H9 (cell line): ENCODE measurements at regions not wholly inside any gene's neighbourhood (a gene's known extent, or its start where the extent isn't known, plus 50 kb on each side); places are given as distances from the start of the nearest gene placed in this dataset.

Experiments
- DNase-seq: peaks from one replicate; pipeline ENCODE4 v3.0.0-alpha.2; 2017
- H2AFZ ChIP-seq: one replicate; pipeline ENCODE4 v1.6.1; 2013; ENCODE audit warnings: mild to moderate bottlenecking, low read length, control low read depth, moderate library complexity
- H2AK5ac ChIP-seq: 2 replicates; pipeline ENCODE4 v1.6.1; 2013; ENCODE audit warnings: low read length, control low read depth, mixed read lengths; ENCODE audit not compliant: insufficient read length
- H2BK120ac ChIP-seq: one replicate; pipeline ENCODE4 v1.6.1; 2013; ENCODE audit warnings: low read depth, mild to moderate bottlenecking, low read length, control low read depth, inconsistent platforms; ENCODE audit not compliant: poor library complexity, severe bottlenecking
- H2BK12ac ChIP-seq: 2 replicates; pipeline ENCODE4 v1.6.1; 2013; ENCODE audit warnings: low read length, control low read depth, mixed read lengths, low read depth; ENCODE audit not compliant: insufficient read length
- H2BK15ac ChIP-seq: 2 replicates; pipeline ENCODE4 v1.6.1; 2013; ENCODE audit warnings: low read depth, low read length, control low read depth
- H2BK20ac ChIP-seq: one replicate; pipeline ENCODE4 v1.6.1; 2013; ENCODE audit warnings: low read depth, mild to moderate bottlenecking, low read length, control low read depth, inconsistent platforms; ENCODE audit not compliant: poor library complexity, severe bottlenecking
- H2BK5ac ChIP-seq: 2 replicates; pipeline ENCODE4 v1.6.1; 2013; ENCODE audit warnings: low read length, control low read depth, mixed read lengths; ENCODE audit not compliant: insufficient read length
- H3K14ac ChIP-seq: 2 replicates; pipeline ENCODE4 v1.6.1; 2013; ENCODE audit warnings: low read length, control low read depth; ENCODE audit not compliant: insufficient read depth
- H3K18ac ChIP-seq: 2 replicates; pipeline ENCODE4 v1.6.1; 2013; ENCODE audit warnings: low read depth, mild to moderate bottlenecking, mixed read lengths, low read length, control low read depth; ENCODE audit not compliant: insufficient read length
- H3K23ac ChIP-seq: 2 replicates; pipeline ENCODE4 v1.6.1; 2013; ENCODE audit warnings: low read length, control low read depth, mixed read lengths, low read depth; ENCODE audit not compliant: insufficient read length
- H3K23me2 ChIP-seq: 2 replicates; pipeline ENCODE4 v1.6.1; 2013; ENCODE audit warnings: low read depth, mild to moderate bottlenecking, mixed read lengths, low read length, control low read depth; ENCODE audit not compliant: insufficient read length, poor library complexity, severe bottlenecking
- H3K27ac ChIP-seq: 2 replicates; pipeline ENCODE4 v1.5.1; 2013; ENCODE audit warnings: low read length, control low read depth, mixed read lengths, low read depth; ENCODE audit not compliant: insufficient read length
- H3K27me3 ChIP-seq: 2 replicates; pipeline ENCODE4 v1.6.1; 2013; ENCODE audit warnings: low read length, control low read depth, inconsistent platforms; ENCODE audit not compliant: insufficient read depth
- H3K4ac ChIP-seq: 2 replicates; pipeline ENCODE4 v1.6.1; 2013; ENCODE audit warnings: low read depth, mild to moderate bottlenecking, control low read depth, inconsistent platforms, low read length, moderate library complexity
- H3K4me1 ChIP-seq: 2 replicates; pipeline ENCODE4 v1.6.1; 2013; ENCODE audit warnings: low read length, control low read depth, inconsistent platforms; ENCODE audit not compliant: insufficient read depth
- H3K4me2 ChIP-seq: 2 replicates; pipeline ENCODE4 v1.6.1; 2013; ENCODE audit warnings: low read length, control low read depth, mixed read lengths; ENCODE audit not compliant: insufficient read length, insufficient read depth
- H3K56ac ChIP-seq: 2 replicates; pipeline ENCODE4 v1.6.1; 2013; ENCODE audit warnings: low read depth, mild to moderate bottlenecking, mixed read lengths, low read length, control low read depth; ENCODE audit not compliant: insufficient read length
- H3K79me1 ChIP-seq: 2 replicates; pipeline ENCODE4 v1.6.1; 2013; ENCODE audit warnings: low read depth, mild to moderate bottlenecking, moderate library complexity, low read length, control low read depth, inconsistent platforms; ENCODE audit not compliant: insufficient read depth, poor library complexity, severe bottlenecking
- H3K79me2 ChIP-seq: 2 replicates; pipeline ENCODE4 v1.6.1; 2013; ENCODE audit warnings: low read length, control low read depth, inconsistent platforms; ENCODE audit not compliant: insufficient read depth
- H3K9ac ChIP-seq: 2 replicates; pipeline ENCODE4 v1.6.1; 2013; ENCODE audit warnings: low read length, control low read depth, mixed read lengths; ENCODE audit not compliant: insufficient read length; ENCODE audit errors: extremely low read depth
- H3K9me3 ChIP-seq: one replicate; pipeline ENCODE4 v1.6.1; 2013; ENCODE audit warnings: low read depth, low read length, inconsistent platforms; ENCODE audit not compliant: control insufficient read depth
- H3T11ph ChIP-seq: one replicate; pipeline ENCODE4 v1.6.1; 2013; ENCODE audit warnings: mild to moderate bottlenecking, low read length, control low read depth, inconsistent platforms
- H4K20me1 ChIP-seq: one replicate; pipeline ENCODE4 v1.6.1; 2013; ENCODE audit not compliant: control insufficient read depth, insufficient read length, insufficient read depth
- H4K5ac ChIP-seq: 2 replicates; pipeline ENCODE4 v1.6.1; 2013; ENCODE audit warnings: low read depth, mild to moderate bottlenecking, mixed read lengths, low read length, control low read depth; ENCODE audit not compliant: insufficient read length
- H4K8ac ChIP-seq: replicated peaks from 2 replicates; pipeline ENCODE4 v1.6.1; 2013; ENCODE audit warnings: low read length, control low read depth, mixed read lengths, low read depth; ENCODE audit not compliant: insufficient read length
- H4K91ac ChIP-seq: 2 replicates; pipeline ENCODE4 v1.6.1; 2013; ENCODE audit warnings: low read depth, mild to moderate bottlenecking, moderate library complexity, mixed read lengths, low read length, control low read depth; ENCODE audit not compliant: insufficient read length
- H3K27ac Mint-ChIP-seq, 3 experiments: 2 replicates in 2 of 3; 3 replicates in 1 of 3; pipeline ENCODE4 v1.8.0; 2020 to 2021; ENCODE audit warnings: mixed read lengths in 3 of 3, mild to moderate bottlenecking in 1 of 3, moderate library complexity in 1 of 3
- H3K27me3 Mint-ChIP-seq: 2 replicates; pipeline ENCODE4 v1.8.0; 2021; ENCODE audit warnings: low read depth, mild to moderate bottlenecking, moderate library complexity, mixed read lengths
- H3K36me3 Mint-ChIP-seq, 3 experiments: 2 replicates in 2 of 3; 3 replicates in 1 of 3; pipeline ENCODE4 v1.8.0; 2020 to 2021; ENCODE audit warnings: low read depth in 3 of 3, mixed read lengths in 3 of 3; ENCODE audit not compliant: insufficient read depth in 1 of 3
- H3K4me1 Mint-ChIP-seq, 2 experiments: 2 replicates each; pipeline ENCODE4 v1.8.0; 2020; ENCODE audit warnings: mixed read lengths in 2 of 2
- H3K4me3 Mint-ChIP-seq, 2 experiments: 2 replicates in 1 of 2; 3 replicates in 1 of 2; pipeline ENCODE4 v1.8.0; 2020 to 2021; ENCODE audit warnings: mild to moderate bottlenecking in 2 of 2, mixed read lengths in 2 of 2, moderate library complexity in 1 of 2
- H3K9me3 Mint-ChIP-seq, 2 experiments: 2 replicates in 1 of 2; 3 replicates in 1 of 2; pipeline ENCODE4 v1.8.0; 2020; ENCODE audit warnings: mild to moderate bottlenecking in 2 of 2, mixed read lengths in 2 of 2, moderate library complexity in 1 of 2
- WGBS: extraction: QIAGEN DNeasy Blood & Tissue Kit; methylation state at CpG from one replicate; pipeline ENCODE4 v1.1.7; 2013; ENCODE audit warnings: missing lambda C conversion rate, low lambda C conversion rate, mixed read lengths; ENCODE audit not compliant: insufficient read length; ENCODE audit errors: extremely low coverage; 5-methylcytosine and 5-hydroxymethylcytosine counted together
- TF ChIP-seq, protein P1 (sequence below): fragments of 200-600 bp; sonication (generic); conservative IDR thresholded peaks from 3 replicates; pipeline ENCODE4 v1.8.0; 2021; ENCODE audit warnings: antibody characterized with exemption, mild to moderate bottlenecking

GRCh38 chr4:91904556-91904955 lies 399.2 kb upstream of the GRID2 start:
- H2BK120ac ChIP-seq, result no peak overlapping the region
- Mint-ChIP-seq H3K4me1 (peaks cover 17 to 19% of the 10 kb centered on the region in 2 experiments), H3K9me3 (no peaks in the 10 kb centered on the region), H3K4me3 (no peak overlapping the region), H3K27me3 (no peaks in the 10 kb centered on the region; the same call in 1 of the 2 replicates), H3K36me3 (no peaks in the 10 kb centered on the region), H3K27ac (peak overlapping the region; percentile 7 to 65 (median 19); a peak in 1 of 7 replicates)
- H3K9me3 ChIP-seq, result no peaks in the 10 kb centered on the region
- H2BK12ac ChIP-seq, result no peak overlapping the region
- DNase-seq, result no peak
- no peak overlapping the region for H4K91ac ChIP-seq
- no peaks in the 10 kb centered on the region for H3K79me1 ChIP-seq
- no peaks in the 10 kb centered on the region for H3K23me2 ChIP-seq
- no peak overlapping the region for H3K4me2 ChIP-seq
- no peak overlapping the region for H3K18ac ChIP-seq
- H2AK5ac ChIP-seq, result no peak overlapping the region
- H2BK15ac ChIP-seq, result no peak overlapping the region
- no peaks in the 10 kb centered on the region for H3K79me2 ChIP-seq
- H2BK20ac ChIP-seq, result no peak overlapping the region
- H3K4me1 ChIP-seq, result peaks cover 7% of the 10 kb centered on the region
- H4K5ac ChIP-seq, result no peak overlapping the region
- H3K4ac ChIP-seq, result no peak overlapping the region
- H3T11ph ChIP-seq, result no peak overlapping the region
- no peak overlapping the region for H3K14ac ChIP-seq
- H2AFZ ChIP-seq, result no peak overlapping the region
- no peaks in the 10 kb centered on the region for H3K27me3 ChIP-seq
- H3K23ac ChIP-seq, result no peak overlapping the region
- no CpG with 5 or more reads among the region's 1 CpG for WGBS
- H4K20me1 ChIP-seq, result no peaks in the 10 kb centered on the region
- H3K56ac ChIP-seq, result no peak overlapping the region
- no peak overlapping the region for H3K9ac ChIP-seq
- no peak overlapping the region for H2BK5ac ChIP-seq
- H3K27ac ChIP-seq, result no peak overlapping the region
- TF ChIP-seq, protein P1, sequence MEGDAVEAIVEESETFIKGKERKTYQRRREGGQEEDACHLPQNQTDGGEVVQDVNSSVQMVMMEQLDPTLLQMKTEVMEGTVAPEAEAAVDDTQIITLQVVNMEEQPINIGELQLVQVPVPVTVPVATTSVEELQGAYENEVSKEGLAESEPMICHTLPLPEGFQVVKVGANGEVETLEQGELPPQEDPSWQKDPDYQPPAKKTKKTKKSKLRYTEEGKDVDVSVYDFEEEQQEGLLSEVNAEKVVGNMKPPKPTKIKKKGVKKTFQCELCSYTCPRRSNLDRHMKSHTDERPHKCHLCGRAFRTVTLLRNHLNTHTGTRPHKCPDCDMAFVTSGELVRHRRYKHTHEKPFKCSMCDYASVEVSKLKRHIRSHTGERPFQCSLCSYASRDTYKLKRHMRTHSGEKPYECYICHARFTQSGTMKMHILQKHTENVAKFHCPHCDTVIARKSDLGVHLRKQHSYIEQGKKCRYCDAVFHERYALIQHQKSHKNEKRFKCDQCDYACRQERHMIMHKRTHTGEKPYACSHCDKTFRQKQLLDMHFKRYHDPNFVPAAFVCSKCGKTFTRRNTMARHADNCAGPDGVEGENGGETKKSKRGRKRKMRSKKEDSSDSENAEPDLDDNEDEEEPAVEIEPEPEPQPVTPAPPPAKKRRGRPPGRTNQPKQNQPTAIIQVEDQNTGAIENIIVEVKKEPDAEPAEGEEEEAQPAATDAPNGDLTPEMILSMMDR, result no peak
- no peak overlapping the region for H4K8ac ChIP-seq
